AG04450 (cell line): ENCODE measurements at regions not wholly inside any gene's neighbourhood (a gene's known extent, or its start where the extent isn't known, plus 50 kb on each side); places are given as distances from the start of the nearest gene placed in this dataset.

Experiments
- CTCF ChIA-PET: fragments of 300-600, 350-600 bp; formaldehyde crosslinking; extraction: SDS; loops from one replicate; lab custom pipeline; 2022; ENCODE audit warnings: antibody characterized with exemption, inconsistent platforms; lab: Charles Lee
- POLR2A ChIA-PET: fragments of 350-600 bp; formaldehyde crosslinking; extraction: SDS; loops from one replicate; lab custom pipeline; 2021; ENCODE audit warnings: antibody characterized with exemption, inconsistent platforms; lab: Yijun Ruan, JAX
- DNase-seq: peaks from one replicate; pipeline ENCODE4 v3.0.0-alpha.2; 2011; ENCODE audit warnings: low read depth, low spot score
- H3K27ac ChIP-seq: one replicate; pipeline ENCODE4 v1.5.1; 2012; ENCODE audit warnings: low read depth, low read length, control low read depth
- H3K27me3 ChIP-seq: one replicate; pipeline ENCODE4 v1.6.0; 2012; ENCODE audit warnings: low read length; ENCODE audit not compliant: control insufficient read depth, insufficient read depth
- H3K4me3 ChIP-seq: 2 replicates; pipeline ENCODE4 v1.5.1; 2011; ENCODE audit warnings: mild to moderate bottlenecking, low read depth, low read length, control low read depth
- H3K9me3 ChIP-seq: 2 replicates; pipeline ENCODE4 v1.5.1; 2012; ENCODE audit warnings: low read length; ENCODE audit not compliant: control insufficient read depth, insufficient read depth
- TF ChIP-seq, protein P1 (sequence below): IDR thresholded peaks from 2 replicates; pipeline ENCODE4 v1.5.1; 2011; ENCODE audit warnings: low read depth, low read length, control low read depth, inconsistent platforms

DNA sequence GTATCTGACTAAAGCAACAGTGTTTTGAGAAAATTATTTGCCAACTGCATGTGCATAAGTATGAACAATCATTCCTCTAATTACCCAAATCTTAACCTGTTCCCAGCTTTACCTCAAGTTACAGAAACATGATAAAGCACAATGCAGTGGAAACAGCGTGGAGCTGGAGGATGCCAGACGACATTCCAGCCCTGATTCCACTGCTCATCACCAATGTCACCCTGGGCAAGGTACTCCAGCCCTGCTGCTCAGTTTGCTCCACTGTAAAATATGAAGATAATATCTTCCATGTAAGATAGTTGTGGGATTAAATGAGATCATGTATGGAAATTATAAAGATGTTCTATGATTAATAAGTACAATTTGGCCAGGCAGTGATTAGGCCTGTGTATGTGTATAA lies 50.4 kb upstream of the ODAD2 start:
- POLR2A ChIA-PET, result interaction anchor here (0.6 kb wide), 1 partner anchor 542 kb away, joined by 7 read pairs; no protein-coding TSS in a partner anchor
- CTCF ChIA-PET, result no interaction called here

More for the DNA sequence above, 50.4 kb upstream of the ODAD2 start:
- Histone ChIP-seq H3K9me3 (no peaks in the 10 kb centered on the region), H3K27ac (no peak overlapping the region), H3K27me3 (no peaks in the 10 kb centered on the region), H3K4me3 (no peak overlapping the region)
- no peak for DNase-seq
- TF ChIP-seq, protein P1, sequence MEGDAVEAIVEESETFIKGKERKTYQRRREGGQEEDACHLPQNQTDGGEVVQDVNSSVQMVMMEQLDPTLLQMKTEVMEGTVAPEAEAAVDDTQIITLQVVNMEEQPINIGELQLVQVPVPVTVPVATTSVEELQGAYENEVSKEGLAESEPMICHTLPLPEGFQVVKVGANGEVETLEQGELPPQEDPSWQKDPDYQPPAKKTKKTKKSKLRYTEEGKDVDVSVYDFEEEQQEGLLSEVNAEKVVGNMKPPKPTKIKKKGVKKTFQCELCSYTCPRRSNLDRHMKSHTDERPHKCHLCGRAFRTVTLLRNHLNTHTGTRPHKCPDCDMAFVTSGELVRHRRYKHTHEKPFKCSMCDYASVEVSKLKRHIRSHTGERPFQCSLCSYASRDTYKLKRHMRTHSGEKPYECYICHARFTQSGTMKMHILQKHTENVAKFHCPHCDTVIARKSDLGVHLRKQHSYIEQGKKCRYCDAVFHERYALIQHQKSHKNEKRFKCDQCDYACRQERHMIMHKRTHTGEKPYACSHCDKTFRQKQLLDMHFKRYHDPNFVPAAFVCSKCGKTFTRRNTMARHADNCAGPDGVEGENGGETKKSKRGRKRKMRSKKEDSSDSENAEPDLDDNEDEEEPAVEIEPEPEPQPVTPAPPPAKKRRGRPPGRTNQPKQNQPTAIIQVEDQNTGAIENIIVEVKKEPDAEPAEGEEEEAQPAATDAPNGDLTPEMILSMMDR, result no peak
